A549 (cell line): ENCODE measurements at regions not wholly inside any gene's neighbourhood (a gene's known extent, or its start where the extent isn't known, plus 50 kb on each side); places are given as distances from the start of the nearest gene placed in this dataset.

Source experiments
- ATAC-seq, 2 experiments: fragments of 200-7000 bp in 1 of 2; fragments of >200 bp in 1 of 2; cut with Nextera tagmentation in 1 of 2; cut with Tn5 transposase in 1 of 2; 3 replicates each; pipeline versions ENCODE4 v1.8.0 to v1.9.1; 2018 to 2020; ENCODE audit warnings: mild to moderate bottlenecking in 1 of 2, moderate library complexity in 1 of 2
- CTCF ChIA-PET: fragments of 300-600 bp; sonication (Branson Sonifier 250); formaldehyde crosslinking; extraction: SDS; loops from one replicate; lab custom pipeline; 2021; ENCODE audit warnings: antibody characterized with exemption, inconsistent platforms; lab: Yijun Ruan, JAX
- POLR2A ChIA-PET: fragments of 350-600 bp; formaldehyde crosslinking; extraction: SDS; loops from one replicate; lab custom pipeline; 2021; ENCODE audit warnings: antibody characterized with exemption, inconsistent platforms; lab: Yijun Ruan, JAX
- DNase-seq, 2 experiments: peaks; one replicate each; pipeline versions ENCODE4 v3.0.0 to v3.0.0-alpha.2; 2011 to 2016; ENCODE audit warnings: low read depth in 1 of 2, low spot score in 1 of 2
- FAIRE-seq: peaks from 2 replicates; lab custom pipeline; 2011; peaks lifted over from hg19 to GRCh38; lab: Jason Lieb, UNC
- H3K27ac ChIP-seq, 2 experiments: fragments of >200 bp; sonication (Bioruptor Twin); formaldehyde crosslinking; 3 replicates each; pipeline ENCODE4 v1.5.1; 2016 to 2017
- H3K4me1 ChIP-seq: fragments of >200 bp; sonication (Bioruptor Twin); formaldehyde crosslinking; 3 replicates; pipeline ENCODE4 v1.6.1; 2016
- H3K4me2 ChIP-seq: fragments of >200 bp; sonication (Bioruptor Twin); formaldehyde crosslinking; 3 replicates; pipeline ENCODE4 v1.6.1; 2016
- H3K4me3 ChIP-seq: fragments of >200 bp; sonication (Bioruptor Twin); formaldehyde crosslinking; 3 replicates; pipeline ENCODE4 v1.5.1; 2016
- H3K9me3 ChIP-seq: fragments of >200 bp; sonication (Bioruptor Twin); formaldehyde crosslinking; 3 replicates; pipeline ENCODE4 v1.6.1; 2016
- CBX8 ChIP-seq: fragments of 200-600 bp; sonication (generic); IDR thresholded peaks from 2 replicates; pipeline ENCODE4 v1.6.1; 2016
- EP300 ChIP-seq, 2 experiments: fragments of >200 bp; sonication (Bioruptor Twin); formaldehyde crosslinking; IDR thresholded peaks; 2 replicates in 1 of 2; 3 replicates in 1 of 2; pipeline ENCODE4 v1.6.1; 2016 to 2017
- FOSB ChIP-seq: fragments of 250-450 bp; sonication (Bioruptor Pico); IDR thresholded peaks from 2 replicates; pipeline ENCODE4 v1.5.0; 2020; ENCODE audit warnings: mild to moderate bottlenecking, moderate library complexity
- FOXS1 ChIP-seq: fragments of 250-450 bp; sonication (Bioruptor Pico); IDR thresholded peaks from 2 replicates; pipeline ENCODE4 v1.5.0; 2020; ENCODE audit warnings: mild to moderate bottlenecking, moderate library complexity
- HOXA7 ChIP-seq: fragments of 250-450 bp; sonication (Bioruptor Pico); IDR thresholded peaks from 2 replicates; pipeline ENCODE4 v1.5.0; 2020; ENCODE audit warnings: mild to moderate bottlenecking, moderate library complexity
- HOXB13 ChIP-seq: fragments of 250-450 bp; sonication (Bioruptor Pico); IDR thresholded peaks from 2 replicates; pipeline ENCODE4 v1.5.0; 2020; ENCODE audit warnings: low read depth, mild to moderate bottlenecking, moderate library complexity
- JUNB ChIP-seq: fragments of >200 bp; sonication (Bioruptor Twin); formaldehyde crosslinking; IDR thresholded peaks from 2 replicates; pipeline ENCODE4 v1.6.1; 2016
- KDM1A ChIP-seq: fragments of 200-600 bp; sonication (generic); IDR thresholded peaks from 2 replicates; pipeline ENCODE4 v1.6.1; 2016; ENCODE audit warnings: low read depth, mild to moderate bottlenecking
- KDM5A ChIP-seq: fragments of 200-600 bp; sonication (generic); IDR thresholded peaks from 2 replicates; pipeline ENCODE4 v1.6.1; 2016; ENCODE audit warnings: antibody characterized with exemption, mild to moderate bottlenecking
- MAFK ChIP-seq: fragments of 450-650 bp; IDR thresholded peaks from 2 replicates; pipeline ENCODE4 v1.6.1; 2014; ENCODE audit not compliant: partially characterized antibody
- MAZ ChIP-seq: fragments of 150-350 bp; IDR thresholded peaks from 2 replicates; pipeline ENCODE4 v1.6.1; 2014; ENCODE audit warnings: antibody characterized with exemption, low read depth, low read length, borderline replicate concordance
- NFE2L2 ChIP-seq: fragments of 150-350 bp; conservative IDR thresholded peaks from 2 replicates; pipeline ENCODE4 v1.6.1; 2014; ENCODE audit warnings: low read length
- PBX3 ChIP-seq: IDR thresholded peaks from 2 replicates; pipeline ENCODE4 v1.6.1; 2012
- POLR2AphosphoS2 ChIP-seq: conservative IDR thresholded peaks from 2 replicates; pipeline ENCODE4 v1.6.1; 2012; ENCODE audit warnings: low read length, improper control_type of control experiment, inconsistent platforms
- RCOR1 ChIP-seq: fragments of 150-350 bp; IDR thresholded peaks from 2 replicates; pipeline ENCODE4 v1.6.1; 2014; ENCODE audit warnings: antibody characterized with exemption, low read length, low read depth
- RFX5 ChIP-seq: fragments of 450-650 bp; IDR thresholded peaks from 2 replicates; pipeline ENCODE4 v1.7.1; 2014; ENCODE audit warnings: antibody characterized with exemption, mild to moderate bottlenecking, moderate library complexity
- SMC3 ChIP-seq: fragments of >200 bp; sonication (Bioruptor Twin); formaldehyde crosslinking; IDR thresholded peaks from 3 replicates; pipeline ENCODE4 v1.6.1; 2018; ENCODE audit warnings: inconsistent platforms
- SREBF2 ChIP-seq: fragments of 450-650 bp; IDR thresholded peaks from 2 replicates; pipeline ENCODE4 v1.6.1; 2014; ENCODE audit warnings: mild to moderate bottlenecking, moderate library complexity
- USF2 ChIP-seq: fragments of 450-650 bp; IDR thresholded peaks from 2 replicates; pipeline ENCODE4 v1.6.1; 2014; ENCODE audit warnings: antibody characterized with exemption
- ZFP36 ChIP-seq: fragments of 450-650 bp; IDR thresholded peaks from 2 replicates; pipeline ENCODE4 v1.6.1; 2014; ENCODE audit warnings: borderline replicate concordance; ENCODE audit not compliant: partially characterized antibody
- ZSCAN20 ChIP-seq: fragments of 250-450 bp; sonication (Bioruptor Pico); IDR thresholded peaks from 2 replicates; pipeline ENCODE4 v1.8.0; 2022; ENCODE audit warnings: mild to moderate bottlenecking, moderate library complexity
- WGBS: methylation state at CpG from one replicate; pipeline ENCODE4 v1.1.6; 2017; ENCODE audit errors: missing lambda C conversion rate; 5-methylcytosine and 5-hydroxymethylcytosine counted together
- TF ChIP-seq, protein P1 (sequence below): IDR thresholded peaks from 2 replicates; pipeline ENCODE4 v1.6.1; 2012; ENCODE audit warnings: low read depth, borderline replicate concordance
- TF ChIP-seq, protein P2 (sequence below): fragments of 250-450 bp; sonication (Bioruptor Pico); IDR thresholded peaks from 2 replicates; pipeline ENCODE4 v1.5.0; 2020; ENCODE audit warnings: low read depth, mild to moderate bottlenecking, moderate library complexity
- TF ChIP-seq, protein P3 (sequence below): IDR thresholded peaks from 2 replicates; pipeline ENCODE4 v1.6.1; 2012

DNA sequence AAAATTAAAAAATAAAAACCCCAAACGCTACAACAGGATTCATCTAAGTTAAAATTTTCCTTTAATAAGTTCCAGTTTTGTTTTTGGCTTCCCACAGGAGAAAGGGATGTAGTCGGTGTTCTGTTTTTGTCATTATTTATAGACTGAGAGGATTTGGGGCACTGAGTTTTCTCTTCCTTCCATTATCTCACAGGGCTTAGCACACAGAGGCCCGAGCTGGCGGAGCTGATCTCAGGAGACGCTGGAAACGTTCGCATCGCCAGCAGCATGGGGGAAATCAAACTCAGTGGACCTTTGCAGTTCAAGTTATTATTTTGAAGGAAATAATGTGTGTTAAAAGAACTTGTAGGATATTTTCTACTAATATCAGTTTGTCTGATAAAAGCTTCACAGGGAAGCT, 669.7 kb upstream of the SALL3 start:
- no peaks in the 10 kb centered on the region for H3K4me1 ChIP-seq
- ATAC-seq, result no peak
- no peak for DNase-seq
- WGBS, result 37% methylated on average over 8 of the region's 8 CpGs
- no peak for TF ChIP-seq SMC3
- TF ChIP-seq FOSB (CRISPR knock-in tag), result no peak
- TF ChIP-seq EP300 (IDR thresholded peaks at IDR 0.05), result no peak
- no peak for TF ChIP-seq MAFK
- TF ChIP-seq HOXB13 (CRISPR knock-in tag), result no peak
- no peak for TF ChIP-seq POLR2AphosphoS2
- no peak for TF ChIP-seq PBX3
- no peak for TF ChIP-seq SREBF2
- no peak for TF ChIP-seq USF2
- no peak for TF ChIP-seq RFX5
- TF ChIP-seq HOXA7 (CRISPR knock-in tag), result no peak
- no peak for TF ChIP-seq KDM1A
- no peak for TF ChIP-seq MAZ
- TF ChIP-seq CBX8, result no peak
- TF ChIP-seq FOXS1 (CRISPR knock-in tag), result no peak
- TF ChIP-seq, protein P1, sequence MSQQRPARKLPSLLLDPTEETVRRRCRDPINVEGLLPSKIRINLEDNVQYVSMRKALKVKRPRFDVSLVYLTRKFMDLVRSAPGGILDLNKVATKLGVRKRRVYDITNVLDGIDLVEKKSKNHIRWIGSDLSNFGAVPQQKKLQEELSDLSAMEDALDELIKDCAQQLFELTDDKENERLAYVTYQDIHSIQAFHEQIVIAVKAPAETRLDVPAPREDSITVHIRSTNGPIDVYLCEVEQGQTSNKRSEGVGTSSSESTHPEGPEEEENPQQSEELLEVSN, result no peak
- POLR2A ChIA-PET, result no interaction called here
- no peak overlapping the region for H3K4me3 ChIP-seq
- no peak overlapping the region for H3K27ac ChIP-seq
- no peak overlapping the region for H3K4me2 ChIP-seq
- H3K9me3 ChIP-seq, result no peaks in the 10 kb centered on the region
- CTCF ChIA-PET, result no interaction called here
- no peak for FAIRE-seq

- ChIA-PET POLR2A (no interaction called here), CTCF (no interaction called here)
- no peak for ATAC-seq
- 45% methylated on average over 15 of the region's 15 CpGs for WGBS
- H3K27ac ChIP-seq, result no peak overlapping the region
- DNase-seq, result no peak
- no peak overlapping the region for H3K4me3 ChIP-seq
- H3K4me2 ChIP-seq, result no peak overlapping the region
- no peaks in the 10 kb centered on the region for H3K9me3 ChIP-seq
- no peak for FAIRE-seq
- H3K4me1 ChIP-seq, result no peaks in the 10 kb centered on the region
- no peak for TF ChIP-seq CBX8
Observed at GRCh38 chr18:78319264-78319663, 660.4 kb upstream of the SALL3 start.

DNA sequence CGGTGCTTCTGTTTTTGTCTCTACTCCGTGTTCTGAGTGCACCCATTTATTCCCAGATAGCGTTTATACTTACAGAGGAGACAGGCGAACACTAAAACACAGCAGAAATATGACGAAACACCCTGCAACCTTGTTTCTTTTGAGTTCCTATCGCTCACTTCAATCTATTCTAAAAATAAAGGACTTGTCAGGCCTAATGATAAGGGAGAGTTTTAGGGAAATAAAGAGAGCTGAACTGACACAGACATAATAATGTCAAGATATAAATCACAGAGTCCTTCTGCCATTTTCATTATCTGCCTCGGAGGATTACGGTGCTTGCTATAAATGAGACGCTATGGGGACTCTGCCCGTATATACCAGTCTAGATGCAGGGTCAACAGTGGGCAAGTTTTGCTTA, 659.7 kb upstream of the SALL3 start:
- H3K4me3 ChIP-seq, result no peak overlapping the region
- no peak overlapping the region for H3K27ac ChIP-seq
- FAIRE-seq, result no peak
- DNase-seq, result no peak
- ChIA-PET POLR2A (no interaction called here), CTCF (interaction anchor here (0.6 kb wide), 1 partner anchor 1036 kb away, joined by 3 read pairs; no protein-coding TSS in a partner anchor)
- H3K9me3 ChIP-seq, result no peaks in the 10 kb centered on the region
- no peaks in the 10 kb centered on the region for H3K4me1 ChIP-seq
- 54% methylated on average over 10 of the region's 10 CpGs for WGBS
- H3K4me2 ChIP-seq, result no peak overlapping the region
- TF ChIP-seq, protein P2, sequence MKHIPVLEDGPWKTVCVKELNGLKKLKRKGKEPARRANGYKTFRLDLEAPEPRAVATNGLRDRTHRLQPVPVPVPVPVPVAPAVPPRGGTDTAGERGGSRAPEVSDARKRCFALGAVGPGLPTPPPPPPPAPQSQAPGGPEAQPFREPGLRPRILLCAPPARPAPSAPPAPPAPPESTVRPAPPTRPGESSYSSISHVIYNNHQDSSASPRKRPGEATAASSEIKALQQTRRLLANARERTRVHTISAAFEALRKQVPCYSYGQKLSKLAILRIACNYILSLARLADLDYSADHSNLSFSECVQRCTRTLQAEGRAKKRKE (CRISPR knock-in tag), result no peak
- no peak for TF ChIP-seq SMC3
- no peak for TF ChIP-seq ZFP36
- no peak for TF ChIP-seq ZSCAN20 (CRISPR knock-in tag)
- TF ChIP-seq, protein P3, sequence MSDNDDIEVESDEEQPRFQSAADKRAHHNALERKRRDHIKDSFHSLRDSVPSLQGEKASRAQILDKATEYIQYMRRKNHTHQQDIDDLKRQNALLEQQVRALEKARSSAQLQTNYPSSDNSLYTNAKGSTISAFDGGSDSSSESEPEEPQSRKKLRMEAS, result no peak
- no peak for TF ChIP-seq MAZ
- TF ChIP-seq JUNB, result no peak
- TF ChIP-seq KDM5A, result no peak
- TF ChIP-seq RCOR1, result no peak
- no peak for TF ChIP-seq SREBF2
- TF ChIP-seq NFE2L2, result no peak
- no peak for ATAC-seq
